Epidermal melanocyte (primary cell): ENCODE measurements at regions not wholly inside any gene's neighbourhood (a gene's known extent, or its start where the extent isn't known, plus 50 kb on each side); places are given as distances from the start of the nearest gene placed in this dataset.
"Not testable (repeated sequence)": the region's sequence is repeated elsewhere in the genome, so short reads cannot be mapped to it uniquely, and the experiment has no call there.

Experiments used
- DNase-seq: peaks from one replicate; pipeline ENCODE4 v3.0.0; 2011; ENCODE audit warnings: low spot score; ENCODE audit not compliant: insufficient read length

DNA sequence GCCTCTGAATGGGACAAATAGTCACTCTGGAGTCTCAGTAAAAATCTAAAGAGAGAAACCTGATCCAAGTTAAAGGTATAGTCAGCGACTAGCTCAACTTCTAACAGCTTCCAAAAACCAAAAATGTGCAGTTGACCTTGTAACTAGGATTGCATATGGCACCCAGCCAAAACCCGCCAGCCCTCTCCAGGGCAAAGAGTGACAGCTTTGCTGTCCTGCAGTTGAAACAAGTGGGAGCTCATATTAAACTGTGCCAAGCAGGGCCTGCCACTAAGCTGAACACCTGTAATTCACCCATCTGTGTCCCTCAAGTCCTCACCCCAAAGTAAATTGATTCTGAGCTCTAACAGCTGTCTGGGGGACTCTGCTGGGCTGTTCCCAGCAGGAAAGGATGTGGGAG is 695.3 kb downstream of the MAFB start:
- no peak for DNase-seq

DNA sequence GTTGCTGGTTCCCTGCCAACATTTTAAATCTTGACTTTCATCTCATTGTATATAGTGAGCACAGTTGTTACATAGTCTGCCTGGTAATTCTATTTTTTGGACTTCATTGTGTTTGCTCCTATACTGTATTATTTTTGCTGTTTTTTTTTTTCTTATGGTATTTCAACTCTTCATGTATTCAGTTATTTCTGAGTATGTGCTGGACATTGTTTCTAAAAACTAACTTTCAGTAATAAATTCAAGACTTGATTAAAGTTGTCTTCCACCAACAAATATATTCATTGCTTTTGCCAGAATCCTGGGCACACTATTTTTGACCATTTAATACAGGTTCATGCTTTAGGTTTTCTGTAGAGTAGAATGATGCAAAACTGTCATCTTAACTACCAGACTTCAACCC is 698.3 kb downstream of the MAFB start:
- no peak for DNase-seq

DNA sequence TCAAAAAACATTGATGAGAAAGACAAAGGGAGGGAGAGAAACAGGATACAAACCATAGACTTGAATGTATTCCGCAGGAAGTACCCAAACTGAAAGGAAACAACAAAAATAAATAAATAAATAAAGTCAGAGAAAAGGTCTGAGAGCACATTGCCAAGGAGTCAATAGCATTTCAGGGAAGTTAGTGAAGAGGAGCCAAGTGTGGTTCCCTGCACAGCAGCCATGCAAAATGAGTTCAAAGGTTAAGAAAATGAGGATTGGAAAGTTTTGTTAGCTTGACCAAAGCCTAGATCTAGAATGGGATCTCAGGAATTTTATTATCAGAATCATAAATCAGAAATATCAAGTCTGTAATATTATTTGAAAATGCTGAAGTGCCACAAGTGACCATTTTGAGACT is 700.0 kb downstream of the MAFB start:
- no peak for DNase-seq

DNA sequence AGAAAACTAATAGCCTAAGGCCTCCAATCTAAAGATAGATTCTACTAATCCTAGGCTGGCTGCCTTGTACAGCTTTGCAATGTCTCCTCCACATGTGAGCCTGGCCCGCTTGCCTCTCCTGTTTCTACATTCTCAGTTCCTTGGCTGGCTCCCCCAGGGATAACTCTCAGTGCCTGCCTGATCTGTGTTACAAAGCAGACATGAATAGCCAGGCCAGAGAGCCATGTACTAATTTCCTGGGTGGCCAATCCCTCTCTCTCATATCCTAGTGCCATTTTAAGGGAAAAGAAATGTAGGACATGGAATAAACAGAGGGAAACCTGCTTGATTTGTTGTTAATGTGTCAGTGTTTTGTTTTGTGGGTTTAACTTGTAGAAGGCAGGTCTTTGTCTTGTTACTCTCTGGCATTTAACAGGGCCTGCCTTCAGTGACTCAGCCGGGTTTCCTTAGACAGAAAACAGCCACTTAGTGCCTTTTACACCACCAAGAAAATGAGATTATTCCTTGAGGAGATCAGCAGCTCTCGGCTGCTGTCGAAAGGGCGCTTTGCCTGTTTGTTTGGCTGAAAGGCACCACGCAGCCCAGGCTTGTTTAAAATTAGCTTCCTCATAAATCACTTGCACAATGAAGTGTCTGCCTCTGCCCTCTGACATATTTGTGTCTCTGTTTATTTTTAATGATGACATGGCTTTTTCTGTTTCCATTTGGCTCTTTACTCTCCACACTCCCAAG is 702.7 kb downstream of the MAFB start:
- peak; percentile 30 for DNase-seq

DNA sequence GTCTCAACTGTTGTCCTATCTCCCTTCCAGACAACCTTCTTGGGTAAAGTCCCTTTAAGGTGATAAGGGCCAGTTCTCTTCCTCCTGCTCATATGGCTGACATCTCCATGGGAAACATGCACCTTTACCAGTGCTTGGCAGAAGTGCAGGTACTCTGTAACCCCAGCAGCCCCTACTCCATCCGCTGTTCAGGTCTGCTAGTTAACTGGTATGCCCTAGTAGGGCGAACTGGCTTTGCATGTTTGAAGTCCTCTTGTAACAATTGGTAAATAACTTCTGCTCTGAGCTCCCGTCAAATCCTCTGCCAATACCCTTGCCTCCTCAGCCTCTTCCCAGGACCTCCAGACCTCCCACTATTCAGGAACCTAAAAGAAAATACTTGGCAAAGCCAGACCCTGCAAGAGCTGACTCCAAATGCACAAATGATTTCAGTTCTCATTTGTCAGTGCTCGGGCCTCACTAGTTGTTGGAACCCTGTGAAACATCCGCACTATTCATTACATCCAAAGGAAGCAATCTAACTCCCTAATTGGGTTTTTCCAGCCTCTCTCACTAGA is 703.7 kb downstream of the MAFB start:
- DNase-seq, result no peak

DNA sequence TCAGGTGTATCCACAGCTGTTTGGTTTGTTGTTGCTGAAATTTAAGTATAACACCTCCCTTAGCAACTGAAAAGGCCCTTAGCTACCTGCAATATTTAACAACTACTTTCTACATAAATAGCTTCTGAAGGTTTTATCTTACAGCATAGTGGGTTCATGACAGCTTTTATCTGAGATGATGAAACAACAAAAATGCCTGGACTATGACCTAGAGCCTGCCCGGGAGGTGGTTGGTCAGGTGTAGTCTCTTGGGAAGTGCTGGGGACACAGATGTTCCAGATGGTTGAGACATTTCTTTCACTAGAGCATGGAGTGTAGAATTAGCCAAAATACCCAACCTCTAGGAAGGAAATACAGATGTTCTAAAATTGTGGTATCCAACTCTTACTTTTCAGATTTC is 705.4 kb downstream of the MAFB start:
- no peak for DNase-seq

DNA sequence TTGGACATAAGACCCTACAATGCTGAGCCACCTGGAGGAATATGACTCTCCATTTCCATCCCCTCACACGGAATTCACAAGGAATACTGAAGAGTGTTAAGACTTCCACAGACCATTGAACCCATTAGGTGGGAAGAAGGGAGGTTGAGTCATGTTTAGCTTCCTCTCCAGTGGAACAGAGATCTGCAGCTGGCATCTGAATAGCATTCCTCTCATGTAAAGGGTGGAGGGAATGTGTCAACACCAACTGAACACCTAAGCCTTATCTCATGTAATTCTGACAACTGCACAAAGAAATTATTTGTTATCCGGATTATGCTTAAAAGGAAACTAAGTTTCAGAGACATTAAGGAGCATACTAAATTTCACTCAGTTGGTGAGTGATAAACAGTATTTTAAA is 705.9 kb downstream of the MAFB start:
- DNase-seq, result no peak

DNA sequence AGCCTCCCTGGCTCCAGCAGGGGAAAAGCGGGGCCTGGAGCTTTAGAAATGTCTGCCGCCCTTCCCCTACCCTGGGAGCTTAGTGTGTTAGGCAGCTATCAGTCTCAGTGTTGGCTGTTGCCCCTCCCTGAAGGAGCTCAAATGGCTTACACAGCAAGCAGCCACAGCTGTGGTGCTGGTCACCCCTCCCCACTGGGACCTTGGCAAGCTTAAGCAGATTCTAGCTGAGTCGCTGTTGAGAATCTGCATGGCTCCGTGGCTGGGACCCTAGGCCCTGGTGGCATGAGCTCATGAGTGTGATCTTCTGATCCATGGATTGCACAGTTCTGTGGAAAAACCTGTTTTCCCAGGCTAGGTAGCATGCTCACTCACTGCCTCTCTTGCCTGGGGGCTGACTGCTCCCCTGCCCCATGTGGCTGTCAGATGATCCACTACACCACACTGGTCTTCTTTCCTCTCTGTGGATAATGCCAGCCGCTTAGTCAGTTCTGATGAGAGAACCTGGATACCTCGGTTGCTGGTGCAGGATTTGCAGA is 714.0 kb downstream of the MAFB start:
- DNase-seq, result no peak

DNA sequence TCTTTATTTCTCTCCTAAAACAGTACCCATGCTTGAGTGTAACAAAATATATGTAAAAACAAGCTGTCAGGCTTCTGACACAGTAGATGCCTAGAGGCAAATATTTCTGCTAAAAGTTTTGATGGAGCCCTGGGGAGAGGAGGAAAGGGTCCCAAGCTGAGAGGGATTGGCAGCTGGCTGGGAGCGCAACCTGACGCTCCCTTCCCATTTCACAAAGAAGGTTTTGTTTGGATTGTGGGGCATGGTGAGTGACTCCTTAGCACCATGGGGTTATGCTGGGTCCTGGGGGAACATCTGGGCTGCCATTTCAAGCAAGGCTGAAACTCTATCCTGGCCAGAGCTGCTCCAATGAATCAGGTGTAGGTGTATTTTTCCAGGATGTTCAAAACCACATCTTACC is 720.5 kb downstream of the MAFB start:
- DNase-seq, result no peak

DNA sequence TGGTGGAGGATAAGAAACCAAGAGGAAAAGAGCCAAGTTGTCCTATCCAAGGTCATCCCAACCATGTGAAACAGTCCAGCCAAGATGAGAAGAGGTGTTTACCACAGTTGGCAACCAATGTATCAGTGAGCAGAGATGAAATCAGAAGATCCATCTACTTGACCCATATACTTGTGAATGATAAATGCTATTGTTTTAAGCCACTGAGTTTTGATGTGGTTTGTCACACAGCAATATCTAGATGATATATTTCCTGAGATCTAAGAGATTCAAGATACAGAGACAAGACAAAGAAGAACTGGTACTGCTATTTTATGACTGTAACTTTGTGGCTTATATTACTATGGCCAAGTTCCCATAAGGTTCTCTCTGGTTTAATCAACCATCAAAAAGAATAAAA is 721.2 kb downstream of the MAFB start:
- DNase-seq, result no peak

DNA sequence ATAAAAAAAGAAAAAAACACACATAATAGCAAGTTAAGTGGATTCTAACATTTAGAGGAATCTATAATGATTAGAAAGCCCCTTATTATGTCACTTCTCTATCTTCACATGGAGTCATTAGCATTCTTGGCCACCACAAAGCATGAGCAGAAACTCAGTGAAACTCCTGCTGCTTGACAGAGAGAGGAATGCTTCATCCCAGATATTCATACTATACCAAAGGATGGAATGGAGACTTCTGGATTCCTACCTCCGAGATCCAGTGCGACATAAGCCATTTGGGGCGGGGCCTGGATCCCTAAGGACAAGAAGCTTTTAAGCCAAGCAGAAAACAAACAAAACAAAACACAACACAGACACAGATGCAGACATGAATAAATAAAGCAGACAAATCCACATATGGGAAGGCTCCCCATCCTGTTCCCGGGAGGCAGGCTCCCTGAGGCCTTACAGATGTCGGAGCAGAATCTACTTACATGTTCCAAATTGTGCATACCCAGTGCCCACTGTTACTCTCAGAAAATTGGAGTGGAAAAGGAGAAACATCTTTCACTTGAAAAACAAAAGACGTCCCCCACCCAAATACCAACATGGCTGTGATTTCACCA is 727.3 kb downstream of the MAFB start:
- no peak for DNase-seq

DNA sequence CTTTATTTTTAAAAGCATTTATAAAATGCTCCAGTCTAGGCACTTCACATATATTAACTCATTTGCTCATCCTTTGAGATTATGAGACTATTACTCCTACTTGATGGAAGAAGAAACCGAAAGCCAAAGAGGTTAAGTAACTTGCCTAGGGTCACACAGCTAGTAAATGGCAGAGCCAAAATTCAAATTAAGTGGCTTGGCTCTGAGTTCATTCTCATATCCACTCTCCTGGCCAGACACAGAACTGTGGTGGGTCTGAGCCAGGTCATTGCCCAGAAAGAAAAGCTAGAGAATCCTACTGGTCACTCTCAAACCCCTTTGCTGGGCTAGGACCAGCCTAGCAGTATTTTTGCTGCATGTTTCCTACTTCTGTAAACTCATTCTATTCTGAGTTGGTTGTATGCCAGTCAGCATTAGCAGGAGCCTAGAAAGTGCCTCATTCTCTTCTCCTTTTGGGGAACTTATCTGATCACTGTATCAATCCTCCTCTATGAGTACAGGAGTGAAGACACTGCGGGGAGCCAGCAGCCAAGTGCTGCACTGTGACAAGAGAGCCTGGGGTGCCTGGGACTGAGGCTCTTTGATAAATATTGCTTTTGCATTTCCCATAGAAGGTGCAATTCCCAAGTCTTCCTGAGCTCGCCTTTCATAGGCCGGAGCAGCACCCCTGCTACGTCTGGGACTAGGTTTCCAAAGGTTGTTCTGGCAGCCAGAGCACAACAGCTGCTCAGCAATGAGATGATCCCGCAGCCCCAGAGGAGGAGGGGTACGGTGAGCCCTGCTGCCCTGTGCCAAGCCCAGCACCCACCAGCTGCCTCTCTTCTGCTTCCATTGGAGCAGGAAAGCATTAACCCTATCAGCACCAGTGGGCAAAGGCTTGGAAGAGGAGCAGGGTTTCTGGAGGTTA is 728.3 kb downstream of the MAFB start:
- DNase-seq, result no peak

DNA sequence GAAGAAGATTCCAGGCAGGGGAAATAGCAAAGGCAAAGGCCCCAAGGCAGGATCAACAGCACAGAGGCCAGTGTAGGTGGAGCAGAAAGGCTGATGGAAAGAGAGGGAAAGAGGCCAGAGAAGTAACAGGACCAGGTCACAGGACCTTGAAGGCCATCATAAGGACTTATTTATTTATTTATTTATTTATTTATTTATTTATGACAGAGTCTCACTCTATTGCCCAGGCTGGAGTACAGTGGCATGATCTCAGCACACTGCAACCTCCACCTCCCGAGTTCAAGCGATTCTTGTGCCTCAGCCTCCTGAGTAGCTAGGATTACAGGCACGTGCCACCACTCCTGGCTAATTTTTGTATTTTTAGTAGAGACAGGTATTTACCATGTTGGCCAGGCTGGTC is 731.1 kb downstream of the MAFB start:
- not testable (repeated sequence) for DNase-seq

DNA sequence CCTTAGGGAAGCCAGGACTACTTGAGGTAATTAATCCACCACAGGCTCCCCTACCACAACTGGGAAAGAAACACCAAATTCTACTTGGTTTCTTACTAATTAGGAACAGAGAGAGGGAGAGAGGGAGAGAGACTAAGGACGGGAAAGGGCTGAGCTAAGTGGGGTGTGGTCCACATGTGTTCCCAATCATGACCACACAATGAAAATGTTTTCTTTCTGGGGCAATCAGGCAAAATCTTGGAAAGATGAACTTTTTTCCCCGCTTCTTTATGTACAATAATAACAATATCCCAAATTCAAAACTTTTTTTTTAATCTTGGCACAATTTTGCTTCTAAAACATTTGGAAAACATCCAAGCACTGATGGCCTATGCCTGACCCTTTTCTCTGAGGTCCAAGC is 734.4 kb downstream of the MAFB start:
- DNase-seq, result no peak

DNA sequence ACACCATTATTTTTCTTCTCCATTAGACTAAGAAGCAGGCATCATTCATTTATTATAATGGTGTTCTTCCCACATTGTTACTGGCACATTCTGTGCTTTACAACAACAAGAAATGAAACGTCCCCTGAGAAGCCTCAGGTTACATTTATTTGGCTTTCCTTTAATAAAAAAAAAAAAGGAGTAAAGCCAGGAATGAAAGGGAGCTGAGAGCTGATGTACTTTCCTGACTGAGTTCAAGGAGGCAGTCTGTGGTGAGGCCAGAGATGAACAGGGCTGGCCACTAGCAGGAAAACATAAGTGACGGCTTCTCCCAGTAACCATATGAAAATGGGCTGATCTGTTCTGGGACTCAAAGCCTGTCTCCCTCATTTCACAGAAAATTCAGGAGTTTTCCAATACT is 742.1 kb downstream of the MAFB start:
- DNase-seq, result no peak

DNA sequence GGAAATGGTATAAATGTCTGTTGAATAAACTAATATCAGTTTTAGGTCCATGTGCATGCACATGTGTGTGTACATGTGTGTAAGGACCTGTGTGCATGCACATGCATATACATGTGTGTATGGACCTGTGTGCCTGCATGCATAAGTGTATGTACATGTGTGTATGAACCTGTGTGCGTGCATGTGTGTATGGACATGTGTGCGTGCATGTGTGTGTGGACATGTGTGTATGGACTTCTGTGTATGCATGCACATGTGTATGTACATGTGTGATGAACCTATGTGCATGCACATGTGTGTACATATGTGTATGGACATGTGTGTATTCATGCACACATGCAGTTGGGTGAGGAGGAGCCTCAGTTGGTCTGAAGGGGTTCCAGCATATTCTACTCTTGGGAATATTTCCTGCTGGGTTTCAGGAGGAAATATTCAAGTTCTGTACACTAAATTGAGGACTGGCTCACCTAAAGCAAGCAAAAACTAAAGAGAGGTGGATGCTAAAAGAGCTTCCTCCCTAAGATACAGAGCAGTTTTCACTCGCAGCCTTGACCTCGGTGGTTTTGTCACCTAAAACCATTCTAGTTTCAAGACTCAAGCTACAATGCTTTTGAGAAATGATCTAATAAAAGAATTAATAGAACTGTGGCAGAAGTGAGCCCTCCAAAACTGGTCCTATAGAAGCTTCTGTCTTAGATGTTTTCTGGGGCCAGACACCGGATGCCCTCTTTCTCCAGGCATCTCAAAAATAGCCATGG is 742.8 kb downstream of the MAFB start:
- no peak for DNase-seq

DNA sequence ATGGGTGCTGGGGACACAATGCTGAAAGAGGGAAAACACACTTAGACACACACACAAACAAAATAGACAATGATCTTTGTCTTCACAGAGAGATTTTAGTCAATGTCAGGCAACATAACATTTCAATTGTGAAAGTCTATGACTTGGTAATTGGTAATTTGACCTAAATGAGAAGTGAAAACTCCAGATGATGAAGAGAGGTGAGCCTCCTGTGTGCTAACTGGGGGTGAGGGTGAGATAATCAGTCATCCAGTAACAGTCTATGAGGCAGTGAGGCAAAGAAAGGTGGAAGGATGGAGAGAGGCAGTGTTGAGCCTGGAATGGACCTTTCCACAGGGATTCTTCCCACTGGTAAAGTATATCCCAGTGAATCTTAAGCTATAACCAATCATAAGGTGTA is 744.2 kb downstream of the MAFB start:
- no peak for DNase-seq

DNA sequence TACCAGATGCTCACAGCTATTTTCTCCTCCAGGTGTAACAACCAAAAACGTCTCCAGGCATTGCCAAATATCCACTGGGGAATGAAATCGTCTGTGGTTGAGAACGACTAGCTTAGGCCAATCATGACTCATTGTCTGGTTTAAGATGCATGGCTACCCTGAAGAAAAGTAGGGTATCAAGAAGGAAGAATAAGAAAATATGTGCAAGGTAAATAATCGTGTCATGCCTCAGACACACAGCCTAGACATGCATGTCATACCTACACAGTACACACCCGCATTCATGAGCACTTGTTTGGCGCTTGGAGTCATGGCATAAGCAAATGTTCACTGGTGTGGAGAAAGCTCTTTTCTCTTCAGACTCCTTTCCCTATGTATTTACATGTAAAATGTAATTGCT is 745.7 kb downstream of the MAFB start:
- no peak for DNase-seq

DNA sequence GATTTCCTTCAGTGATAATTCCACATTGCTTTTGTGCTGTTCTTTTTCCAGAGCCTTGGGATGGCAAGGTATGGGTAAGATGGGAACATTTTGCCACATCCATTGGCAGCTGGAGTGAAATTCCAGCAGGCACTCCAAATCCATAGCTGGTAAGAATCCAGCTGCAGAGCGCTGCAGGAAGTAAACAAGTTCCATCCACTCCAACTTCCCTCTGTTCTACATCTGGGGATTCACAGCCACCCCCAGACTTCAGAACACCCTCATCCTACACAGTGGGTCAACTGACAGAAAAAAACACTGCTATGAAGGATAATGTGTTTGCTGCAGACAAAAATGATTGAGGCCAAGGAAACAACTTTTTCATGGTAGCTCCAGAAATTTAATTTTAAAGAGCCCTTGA is 747.8 kb downstream of the MAFB start:
- DNase-seq, result no peak

DNA sequence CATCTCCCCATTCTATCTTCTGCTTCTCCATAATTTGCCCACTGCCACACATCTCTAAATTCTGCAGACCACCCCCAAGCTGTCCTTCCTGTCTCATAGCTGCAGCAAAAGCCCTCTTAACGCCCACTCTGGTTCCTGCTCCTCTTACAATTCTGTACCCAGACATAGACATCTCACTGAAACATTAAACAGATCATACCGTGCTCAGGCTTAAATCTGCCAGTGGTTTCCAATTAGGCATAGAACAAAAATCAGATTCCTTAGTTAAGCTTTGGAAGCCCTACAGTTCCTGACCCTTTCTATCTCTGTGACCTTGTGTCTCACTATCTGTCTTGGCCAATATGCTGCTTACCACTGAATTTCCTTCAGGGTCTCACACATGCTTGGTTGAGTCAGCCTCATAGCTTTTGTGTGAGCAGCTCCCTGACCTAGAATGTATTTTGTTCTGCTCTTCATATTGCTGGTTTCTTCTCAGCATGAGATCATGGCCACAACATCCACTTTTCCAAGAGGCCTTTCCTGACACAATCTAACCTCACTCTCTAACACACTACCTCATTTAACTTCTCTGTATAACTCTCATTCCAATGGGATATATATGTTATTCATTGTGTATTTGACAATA is 749.7 kb downstream of the MAFB start:
- DNase-seq, result no peak

DNA sequence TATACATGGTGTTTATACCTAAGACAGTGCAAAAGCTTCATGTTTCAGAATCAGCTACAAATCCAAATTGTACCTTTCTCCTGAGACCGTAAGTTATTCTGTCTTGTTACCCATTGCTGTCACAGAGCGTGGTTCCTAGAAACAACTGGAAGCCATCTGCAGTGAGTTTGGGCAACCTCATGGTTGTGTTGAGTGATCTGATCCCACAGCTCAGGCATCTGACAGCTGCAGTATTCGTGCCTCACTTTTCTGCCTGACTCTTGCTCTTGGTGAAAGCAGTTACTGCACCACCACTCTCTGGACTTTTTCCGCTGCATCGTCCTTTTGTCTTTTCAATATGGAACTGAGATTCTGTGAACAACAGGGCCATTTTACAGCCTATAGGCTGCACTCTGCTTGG is 752.6 kb downstream of the MAFB start:
- DNase-seq, result no peak
